Mesenchymal stem cell (in vitro differentiated cells and primary cell): ENCODE measurements at regions not wholly inside any gene's neighbourhood (a gene's known extent, or its start where the extent isn't known, plus 50 kb on each side); places are given as distances from the start of the nearest gene placed in this dataset.

ENCODE experiments used
- DNase-seq: peaks from one replicate; pipeline ENCODE4 v3.0.0-alpha.2; 2013
- H2AFZ ChIP-seq: one replicate; pipeline ENCODE4 v1.6.1; 2013; ENCODE audit warnings: low read depth, mild to moderate bottlenecking, control low read depth, inconsistent platforms, low read length, moderate library complexity
- H2AK5ac ChIP-seq: 2 replicates; pipeline ENCODE4 v1.6.1; 2013; ENCODE audit warnings: low read length, moderate library complexity, mild to moderate bottlenecking, inconsistent platforms; ENCODE audit not compliant: severe bottlenecking
- H2BK120ac ChIP-seq: one replicate; pipeline ENCODE4 v1.6.1; 2013; ENCODE audit warnings: low read depth, mild to moderate bottlenecking, inconsistent platforms, low read length, moderate library complexity
- H2BK12ac ChIP-seq, 2 experiments: one replicate each; pipeline ENCODE4 v1.6.1; 2013; ENCODE audit warnings: inconsistent platforms in 2 of 2, low read length in 2 of 2, mild to moderate bottlenecking in 2 of 2, moderate library complexity in 2 of 2, control low read depth in 1 of 2
- H2BK15ac ChIP-seq: one replicate; pipeline ENCODE4 v1.6.1; 2013; ENCODE audit warnings: mild to moderate bottlenecking, low read depth, inconsistent platforms; ENCODE audit not compliant: poor library complexity, severe bottlenecking
- H2BK5ac ChIP-seq: 2 replicates; pipeline ENCODE4 v1.6.1; 2013; ENCODE audit warnings: low read depth, mild to moderate bottlenecking, low read length, control low read depth, inconsistent platforms; ENCODE audit not compliant: poor library complexity, severe bottlenecking
- H3K14ac ChIP-seq, 2 experiments: one replicate each; pipeline ENCODE4 v1.6.1; 2013; ENCODE audit warnings: inconsistent platforms in 2 of 2, low read length in 2 of 2, control low read depth in 1 of 2, mild to moderate bottlenecking in 1 of 2, moderate library complexity in 1 of 2
- H3K18ac ChIP-seq, 2 experiments: one replicate each; pipeline ENCODE4 v1.6.1; 2013; ENCODE audit warnings: inconsistent platforms in 2 of 2, low read length in 2 of 2, control low read depth in 1 of 2, low read depth in 1 of 2, mild to moderate bottlenecking in 1 of 2
- H3K23ac ChIP-seq, 2 experiments: one replicate each; pipeline ENCODE4 v1.6.1; 2013; ENCODE audit warnings: inconsistent platforms in 2 of 2, low read length in 2 of 2, mild to moderate bottlenecking in 2 of 2, moderate library complexity in 2 of 2, control low read depth in 1 of 2
- H3K27ac ChIP-seq: 2 replicates; pipeline ENCODE4 v1.5.1; 2013; ENCODE audit warnings: mild to moderate bottlenecking, moderate library complexity, low read length, control low read depth, inconsistent platforms; ENCODE audit not compliant: poor library complexity, severe bottlenecking
- H3K27me3 ChIP-seq, 2 experiments: 2 replicates each; pipeline versions ENCODE4 v1.6.1 to v1.7.0; 2013; ENCODE audit warnings: low read length in 2 of 2, mild to moderate bottlenecking in 2 of 2, moderate library complexity in 2 of 2, control low read depth in 1 of 2, inconsistent platforms in 1 of 2; ENCODE audit not compliant: control insufficient read depth in 1 of 2, insufficient read depth in 1 of 2
- H3K36me3 ChIP-seq, 2 experiments: 2 replicates each; pipeline versions ENCODE4 v1.6.1 to v1.7.0; 2013; ENCODE audit warnings: low read length in 2 of 2, control low read depth in 1 of 2, inconsistent platforms in 1 of 2, low read depth in 1 of 2, mild to moderate bottlenecking in 1 of 2; ENCODE audit not compliant: insufficient read depth in 2 of 2, control insufficient read depth in 1 of 2
- H3K4ac ChIP-seq, 2 experiments: one replicate each; pipeline ENCODE4 v1.6.1; 2013; ENCODE audit warnings: inconsistent platforms in 2 of 2, low read length in 2 of 2, mild to moderate bottlenecking in 2 of 2, moderate library complexity in 2 of 2, control low read depth in 1 of 2, low read depth in 1 of 2
- H3K4me1 ChIP-seq: 2 replicates; pipeline ENCODE4 v1.6.1; 2013; ENCODE audit warnings: low read depth, low read length, control low read depth; ENCODE audit not compliant: control insufficient read depth, insufficient read depth
- H3K4me2 ChIP-seq: 2 replicates; pipeline ENCODE4 v1.6.1; 2013; ENCODE audit warnings: low read length, mild to moderate bottlenecking, inconsistent platforms; ENCODE audit not compliant: poor library complexity, severe bottlenecking
- H3K4me3 ChIP-seq, 2 experiments: 2 replicates each; pipeline versions ENCODE4 v1.5.1 to v1.7.0; 2013; ENCODE audit warnings: low read length in 2 of 2, mild to moderate bottlenecking in 2 of 2, control low read depth in 1 of 2, low read depth in 1 of 2; ENCODE audit not compliant: insufficient read depth in 1 of 2
- H3K79me1 ChIP-seq: replicated peaks from 2 replicates; pipeline ENCODE4 v1.6.1; 2013; ENCODE audit warnings: mild to moderate bottlenecking, control low read depth, low read length, inconsistent platforms; ENCODE audit not compliant: poor library complexity, severe bottlenecking
- H3K9ac ChIP-seq: 2 replicates; pipeline ENCODE4 v1.7.0; 2013; ENCODE audit warnings: mild to moderate bottlenecking, low read length, moderate library complexity
- H3K9me3 ChIP-seq: 2 replicates; pipeline ENCODE4 v1.7.0; 2013; ENCODE audit warnings: mild to moderate bottlenecking, low read length; ENCODE audit not compliant: control insufficient read depth
- H4K8ac ChIP-seq: one replicate; pipeline ENCODE4 v1.6.1; 2013; ENCODE audit warnings: inconsistent platforms, mild to moderate bottlenecking, low read length, moderate library complexity
- H4K91ac ChIP-seq: one replicate; pipeline ENCODE4 v1.6.1; 2013; ENCODE audit warnings: mild to moderate bottlenecking, low read length, inconsistent platforms
- WGBS: methylation state at CpG from one replicate; pipeline ENCODE4 v1.1.7; 2013; ENCODE audit warnings: mixed read lengths; 5-methylcytosine and 5-hydroxymethylcytosine counted together

GRCh38 chr14:80425686-80426085, 214.4 kb upstream of the DIO2 start:
- H3K4me2 ChIP-seq = no peak overlapping the region
- no peak overlapping the region for H2AFZ ChIP-seq
- no peak overlapping the region for H3K14ac ChIP-seq
- 25% methylated on average over 5 of the region's 5 CpGs for WGBS
- no peaks in the 10 kb centered on the region for H3K4me1 ChIP-seq
- H3K27me3 ChIP-seq = no peaks in the 10 kb centered on the region
- H2BK120ac ChIP-seq = no peak overlapping the region
- no peak overlapping the region for H2AK5ac ChIP-seq
- no peak overlapping the region for H3K4me3 ChIP-seq
- H3K4ac ChIP-seq = no peak overlapping the region
- no peak overlapping the region for H3K23ac ChIP-seq
- peak; percentile 90 for DNase-seq
- H3K27ac ChIP-seq = peak overlapping the region; percentile 42
- no peak overlapping the region for H2BK15ac ChIP-seq
- peak overlapping the region in 1 of 2 experiments; percentile 15 for H3K18ac ChIP-seq
- no peaks in the 10 kb centered on the region for H3K79me1 ChIP-seq
- H4K8ac ChIP-seq = no peak overlapping the region
- no peak overlapping the region for H4K91ac ChIP-seq
- no peak overlapping the region for H3K9ac ChIP-seq
- no peaks in the 10 kb centered on the region for H3K36me3 ChIP-seq
- H3K9me3 ChIP-seq = no peaks in the 10 kb centered on the region
- no peak overlapping the region for H2BK12ac ChIP-seq
- no peak overlapping the region for H2BK5ac ChIP-seq

- 92% methylated on average over 3 of the region's 4 CpGs for WGBS
- H3K4me1 ChIP-seq = no peaks in the 10 kb centered on the region
- H2BK5ac ChIP-seq = no peak overlapping the region
- H3K23ac ChIP-seq = no peak overlapping the region
- no peak overlapping the region for H3K9ac ChIP-seq
- no peak overlapping the region for H3K4me2 ChIP-seq
- no peak overlapping the region for H4K91ac ChIP-seq
- no peak overlapping the region for H3K4ac ChIP-seq
- no peak overlapping the region for H2BK15ac ChIP-seq
- no peak overlapping the region for H2BK12ac ChIP-seq
- no peaks in the 10 kb centered on the region for H3K27me3 ChIP-seq
- no peak overlapping the region for H3K27ac ChIP-seq
- no peaks in the 10 kb centered on the region for H3K79me1 ChIP-seq
- H2AFZ ChIP-seq = no peak overlapping the region
- no peaks in the 10 kb centered on the region for H3K9me3 ChIP-seq
- no peak overlapping the region for H3K4me3 ChIP-seq
- no peaks in the 10 kb centered on the region for H3K36me3 ChIP-seq
- H3K18ac ChIP-seq = no peak overlapping the region
- no peak overlapping the region for H4K8ac ChIP-seq
- no peak overlapping the region for H2AK5ac ChIP-seq
- H3K14ac ChIP-seq = no peak overlapping the region
- no peak for DNase-seq
- H2BK120ac ChIP-seq = no peak overlapping the region
Observed at GRCh38 chr14:80419769-80420168, 208.5 kb upstream of the DIO2 start.

- H3K18ac ChIP-seq = no peak overlapping the region
- 81% methylated on average over 2 of the region's 2 CpGs for WGBS
Observed at GRCh38 chr14:80419345-80419744, 208.0 kb upstream of the DIO2 start.

GRCh38 chr14:80415636-80416035, 204.3 kb upstream of the DIO2 start:
- no peak overlapping the region for H4K8ac ChIP-seq

More at GRCh38 chr14:80419345-80419744, 208.0 kb upstream of the DIO2 start:
- H2BK12ac ChIP-seq = no peak overlapping the region
- no peak overlapping the region for H3K4me3 ChIP-seq
- no peaks in the 10 kb centered on the region for H3K79me1 ChIP-seq
- no peaks in the 10 kb centered on the region for H3K36me3 ChIP-seq
- no peak overlapping the region for H2BK5ac ChIP-seq
- H4K91ac ChIP-seq = no peak overlapping the region
- H3K27ac ChIP-seq = no peak overlapping the region
- no peaks in the 10 kb centered on the region for H3K9me3 ChIP-seq
- H2BK120ac ChIP-seq = no peak overlapping the region
- H2BK15ac ChIP-seq = no peak overlapping the region
- no peak overlapping the region for H3K23ac ChIP-seq
- no peak overlapping the region for H4K8ac ChIP-seq
- no peak overlapping the region for H3K9ac ChIP-seq
- H3K4ac ChIP-seq = no peak overlapping the region
- H3K4me2 ChIP-seq = no peak overlapping the region
- H2AK5ac ChIP-seq = no peak overlapping the region
- H3K14ac ChIP-seq = no peak overlapping the region
- no peaks in the 10 kb centered on the region for H3K4me1 ChIP-seq
- H3K27me3 ChIP-seq = no peaks in the 10 kb centered on the region
- DNase-seq = no peak
- no peak overlapping the region for H2AFZ ChIP-seq

More at GRCh38 chr14:80415636-80416035, 204.3 kb upstream of the DIO2 start:
- H3K4me1 ChIP-seq = no peaks in the 10 kb centered on the region
- H2AFZ ChIP-seq = no peak overlapping the region
- no peak overlapping the region for H2BK120ac ChIP-seq
- H3K4me2 ChIP-seq = no peak overlapping the region
- no peak overlapping the region for H2AK5ac ChIP-seq
- no peak overlapping the region for H2BK12ac ChIP-seq
- H4K91ac ChIP-seq = no peak overlapping the region
- no peak overlapping the region for H3K9ac ChIP-seq
- H3K4ac ChIP-seq = no peak overlapping the region
- H3K9me3 ChIP-seq = no peaks in the 10 kb centered on the region
- DNase-seq = no peak
- no peak overlapping the region for H3K18ac ChIP-seq
- H3K36me3 ChIP-seq = no peaks in the 10 kb centered on the region
- no peak overlapping the region for H2BK5ac ChIP-seq
- H3K27me3 ChIP-seq = no peaks in the 10 kb centered on the region
- no peaks in the 10 kb centered on the region for H3K79me1 ChIP-seq
- H3K27ac ChIP-seq = no peak overlapping the region
- no peak overlapping the region for H3K14ac ChIP-seq
- H2BK15ac ChIP-seq = no peak overlapping the region
- H3K4me3 ChIP-seq = no peak overlapping the region
- 92% methylated on average over 4 of the region's 4 CpGs for WGBS
- no peak overlapping the region for H3K23ac ChIP-seq
